ENCODE measurements at regions not wholly inside any gene's neighbourhood (a gene's known extent, or its start where the extent isn't known, plus 50 kb on each side); places are given as distances from the start of the nearest gene placed in this dataset.
"Not testable (repeated sequence)": the region's sequence is repeated elsewhere in the genome, so short reads cannot be mapped to it uniquely, and the experiment has no call there.

DNA sequence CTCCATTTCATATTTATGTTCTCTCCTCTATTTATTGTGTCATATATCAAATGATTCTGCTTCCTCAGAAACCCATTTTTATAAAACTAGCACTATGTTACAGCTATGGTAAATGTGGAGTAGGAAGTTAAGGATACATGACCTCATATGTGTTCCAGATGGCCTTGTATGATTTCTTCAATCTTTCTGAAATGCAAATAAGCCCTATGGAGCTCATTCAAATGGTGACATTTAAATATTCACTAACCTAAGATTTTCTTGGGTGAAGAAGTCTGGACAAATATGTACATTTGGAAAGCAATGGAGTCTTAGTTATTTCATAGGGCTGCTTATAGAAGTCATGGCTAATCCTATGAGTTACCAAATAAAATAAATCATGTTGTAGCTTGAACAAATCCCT is 782.5 kb downstream of the STPG2 start:
- no peak for DNase-seq (ENCODE audit: low read depth in 2 of 2)

DNA sequence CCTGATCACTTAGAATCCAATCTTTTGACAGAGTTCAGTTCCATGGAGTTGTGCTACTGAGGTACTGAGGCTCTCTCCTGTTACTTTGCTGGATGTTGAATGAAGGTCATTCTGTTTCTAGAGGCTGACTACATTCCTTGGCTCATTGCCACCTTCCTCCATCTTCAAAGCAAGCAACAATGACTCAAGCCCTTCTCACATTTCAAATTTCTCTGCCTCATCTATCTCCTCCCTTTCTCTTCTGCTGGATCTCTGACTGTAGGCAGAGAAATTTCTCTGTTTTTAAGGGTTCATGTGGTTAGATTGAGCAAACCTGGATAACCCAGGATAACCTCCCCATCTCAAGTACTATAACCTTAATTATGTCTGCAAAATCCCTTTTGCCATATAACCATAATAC is 775.4 kb downstream of the STPG2 start:
- no peak for DNase-seq (ENCODE audit: low read depth in 2 of 2)

DNA sequence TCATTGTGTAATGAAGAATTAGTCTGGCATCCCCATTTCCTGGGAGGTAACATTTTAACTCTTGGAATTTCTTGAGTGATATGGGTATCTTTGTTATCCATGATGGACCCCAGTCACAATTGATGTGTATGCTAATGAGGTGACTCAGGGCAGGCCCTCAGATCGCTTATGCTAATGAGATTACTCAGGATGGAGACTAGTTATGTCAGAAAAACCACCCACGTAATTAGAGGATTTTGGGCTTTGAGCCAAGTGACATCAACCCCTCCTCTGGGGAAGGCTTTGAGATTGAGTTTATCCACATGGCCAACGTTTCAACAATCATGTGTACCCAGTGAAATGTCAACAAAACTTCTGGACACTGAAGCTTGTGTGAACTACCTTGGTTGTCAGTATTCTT is 772.7 kb downstream of the STPG2 start:
- DNase-seq (ENCODE audit: low read depth in 2 of 2) = no peak

DNA sequence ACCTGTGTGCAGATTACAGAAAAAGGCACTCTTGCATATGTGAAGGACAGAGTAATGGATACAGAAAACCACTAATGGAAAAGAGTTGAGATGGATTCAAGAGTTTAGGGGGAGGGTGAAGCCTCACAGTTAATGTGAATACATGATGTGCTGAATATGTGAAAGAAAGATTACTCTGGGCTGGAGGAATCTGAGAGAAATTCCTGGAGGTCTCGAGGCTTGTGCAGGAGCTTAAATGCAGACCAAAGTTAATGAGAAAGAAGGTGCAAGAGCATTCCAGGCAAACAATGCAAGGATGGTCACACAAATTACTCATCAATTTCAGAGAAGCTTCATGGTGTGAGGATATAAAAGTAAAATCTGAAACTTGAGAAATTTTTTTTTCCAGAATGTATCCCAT is 768.8 kb downstream of the STPG2 start:
- no peak for DNase-seq (ENCODE audit: low read depth in 2 of 2)

DNA sequence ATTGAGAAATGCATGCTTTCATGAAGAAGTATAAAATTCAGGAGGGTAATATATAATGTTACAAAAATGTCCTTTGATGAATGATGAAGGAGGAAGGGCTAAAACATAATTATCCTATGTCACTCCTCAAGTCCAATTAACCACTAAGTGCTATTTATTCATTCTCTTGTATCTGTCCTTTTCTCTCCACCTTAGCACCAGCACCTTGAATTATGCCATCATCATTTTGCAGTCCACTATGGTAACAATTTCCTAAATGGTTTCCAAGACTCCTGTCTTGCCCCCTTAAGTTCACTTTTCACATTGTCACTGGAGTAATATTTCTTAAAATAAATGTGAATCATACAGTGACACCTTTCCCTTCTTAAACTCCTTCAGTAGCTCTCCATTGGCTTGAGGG is 756.3 kb downstream of the STPG2 start:
- no peak for DNase-seq (ENCODE audit: low read depth in 2 of 2)

DNA sequence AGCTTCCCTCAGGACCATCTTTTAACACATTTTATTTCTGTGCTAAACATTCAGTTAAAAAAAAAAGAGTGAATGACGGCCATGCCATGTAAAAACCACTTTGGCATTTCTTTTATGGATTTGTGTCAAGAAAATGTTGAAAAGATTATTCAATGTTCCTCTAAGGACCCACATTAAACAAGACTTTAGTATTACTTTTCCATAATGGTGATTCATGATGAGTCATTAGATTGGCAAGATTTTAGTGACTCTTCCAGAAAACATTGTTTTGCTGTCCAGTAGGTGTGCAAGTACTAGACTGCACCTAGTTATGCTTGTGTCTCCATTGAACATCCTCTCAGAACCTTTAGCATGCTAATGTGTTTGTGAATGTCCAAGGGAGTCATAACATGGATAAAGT is 748.6 kb downstream of the STPG2 start:
- DNase-seq (ENCODE audit: low read depth in 2 of 2) = no peak

DNA sequence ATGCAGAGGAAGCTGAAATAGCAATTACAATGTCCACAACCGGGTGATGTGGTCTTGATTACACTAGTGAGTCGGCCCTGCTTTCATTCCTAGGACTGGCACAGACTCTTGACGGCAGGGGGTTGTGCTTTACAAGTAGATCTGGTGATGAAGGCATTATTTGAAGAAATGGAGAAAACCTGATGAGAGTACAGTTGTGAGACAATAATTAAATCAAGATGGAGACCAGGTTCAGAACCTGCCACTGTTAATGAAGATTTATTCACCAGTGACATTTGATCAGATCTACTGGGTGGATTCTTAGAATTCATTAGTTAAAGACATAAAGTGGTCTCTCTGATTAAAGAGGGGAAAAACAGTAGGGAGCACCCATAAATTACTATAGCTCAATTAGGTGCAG is 747.2 kb downstream of the STPG2 start:
- no peak for DNase-seq (ENCODE audit: low read depth in 2 of 2)

DNA sequence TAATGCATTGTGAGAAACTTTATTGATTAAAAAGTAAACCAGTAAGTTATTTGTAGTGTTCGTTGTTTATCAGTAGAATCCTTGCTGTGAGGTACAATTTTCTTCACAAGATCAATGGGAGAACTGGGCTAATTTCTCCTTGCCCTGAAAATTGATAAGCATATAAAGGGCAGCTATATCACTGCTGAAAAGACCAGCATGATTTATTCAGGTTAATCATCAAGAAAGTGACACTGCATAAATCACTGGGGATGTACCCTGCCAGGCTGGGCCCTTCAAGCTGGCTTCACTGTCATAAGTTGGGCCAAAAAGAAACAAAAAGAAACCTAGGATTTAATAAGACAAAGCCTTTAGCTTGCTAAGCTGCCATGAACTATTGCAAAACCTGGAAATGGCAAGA is 746.7 kb downstream of the STPG2 start:
- no peak for DNase-seq (ENCODE audit: low read depth in 2 of 2)

DNA sequence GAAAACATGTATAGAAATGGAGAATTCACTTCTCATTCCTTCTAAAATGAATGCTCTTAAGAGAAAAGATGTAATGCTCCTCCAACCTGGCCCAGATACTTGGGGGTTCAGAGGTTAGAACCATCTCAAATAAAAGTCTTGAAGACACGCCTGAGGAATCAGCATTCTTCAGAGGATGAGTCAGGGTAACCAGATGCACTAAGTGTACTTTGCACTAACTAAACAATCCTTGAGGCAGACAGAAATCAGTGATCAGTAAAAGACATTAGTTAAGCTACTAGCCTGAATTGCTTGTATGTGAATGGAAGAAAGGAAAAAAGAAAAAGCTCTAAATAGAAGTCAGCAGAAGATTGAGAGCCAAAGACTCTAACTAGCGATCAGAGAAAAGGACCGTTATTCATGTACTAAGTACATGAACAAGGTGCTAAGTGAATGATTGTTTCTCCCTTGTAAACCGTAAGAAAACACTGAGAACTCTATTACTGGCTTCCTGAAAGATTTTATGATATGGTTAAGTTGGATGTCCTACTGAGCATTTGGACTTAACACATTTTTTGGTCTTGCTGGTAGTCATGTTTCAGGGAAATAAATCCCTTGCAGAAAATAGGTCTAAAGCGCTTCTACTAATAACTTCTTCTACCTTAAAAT is 738.3 kb downstream of the STPG2 start:
- no peak for DNase-seq (ENCODE audit: low read depth in 2 of 2)

DNA sequence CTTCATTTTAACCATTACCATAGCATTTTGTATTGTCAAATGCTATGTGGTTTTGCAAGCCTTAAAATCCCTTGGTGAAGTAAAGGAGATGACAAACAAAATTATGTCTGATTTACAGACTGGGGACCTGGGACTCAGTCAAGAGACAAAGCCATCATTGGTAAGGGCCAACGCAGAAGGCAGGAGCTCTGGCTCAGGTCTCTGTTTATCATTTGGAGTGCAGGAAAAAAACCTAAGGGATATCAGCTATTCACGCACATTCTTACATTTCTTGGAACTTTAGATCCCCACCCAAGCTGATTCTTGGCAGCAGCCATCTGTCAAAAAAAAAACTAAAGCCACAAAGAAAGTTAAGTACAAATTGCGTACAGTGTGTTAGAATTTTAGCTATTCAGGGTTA is 731.9 kb downstream of the STPG2 start:
- no peak for DNase-seq (ENCODE audit: low read depth in 2 of 2)

DNA sequence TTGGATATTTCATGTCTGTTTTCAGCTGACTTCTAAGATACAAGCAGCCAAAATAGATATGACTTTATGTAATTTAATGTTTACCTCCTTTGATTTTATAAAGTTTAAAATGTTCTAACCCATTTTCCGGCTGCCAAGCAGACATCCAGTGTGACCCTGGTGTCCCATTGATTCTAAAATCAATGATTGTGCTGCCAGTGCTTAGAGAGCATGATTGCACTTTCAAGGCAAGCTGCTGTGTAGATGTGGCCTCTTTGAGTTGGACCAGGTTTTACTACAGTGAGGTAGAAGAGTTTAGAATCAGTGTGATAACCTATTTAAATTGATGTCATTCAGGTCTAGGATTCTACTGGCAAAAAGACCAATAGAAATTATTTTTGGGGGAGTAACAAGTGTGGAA is 730.9 kb downstream of the STPG2 start:
- no peak for DNase-seq (ENCODE audit: low read depth in 2 of 2)

DNA sequence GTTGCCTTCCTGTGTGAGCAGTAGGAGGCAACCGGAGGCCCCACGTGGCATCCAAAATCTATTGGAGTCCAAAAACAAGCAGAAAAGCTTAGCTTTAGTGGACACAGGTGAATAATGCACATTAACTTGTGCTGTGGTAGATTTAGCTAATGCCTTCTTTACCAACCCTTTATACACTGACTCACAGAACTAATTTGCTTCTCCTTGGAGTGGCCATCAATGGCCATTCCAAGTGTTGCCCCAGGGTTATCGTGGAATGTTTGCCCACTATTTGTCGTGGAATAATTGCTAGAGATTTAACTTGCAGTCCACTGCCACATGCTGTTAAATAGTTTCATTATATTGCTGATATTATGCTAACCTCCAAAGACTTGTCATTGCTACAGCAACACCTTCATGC is 729.1 kb downstream of the STPG2 start:
- no peak for DNase-seq (ENCODE audit: low read depth in 2 of 2)

DNA sequence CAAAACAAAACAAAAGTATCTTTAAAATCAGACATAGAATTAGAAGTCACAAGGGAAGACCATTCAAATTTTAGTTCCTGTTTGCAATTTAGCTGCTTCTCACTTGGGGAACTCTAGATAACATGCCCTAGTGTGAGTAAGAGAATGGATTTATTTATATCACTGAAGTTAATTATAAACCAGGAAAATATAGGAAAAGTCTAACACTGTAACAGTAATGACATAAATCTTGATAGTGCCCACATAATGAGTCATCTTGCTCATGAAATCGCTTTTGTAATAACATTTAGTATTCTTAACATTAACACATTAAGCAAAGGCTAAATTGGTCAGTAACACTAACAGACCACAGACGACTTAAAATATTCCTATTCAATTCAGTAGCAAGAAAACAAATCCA is 710.7 kb downstream of the STPG2 start:
- DNase-seq (ENCODE audit: low read depth in 2 of 2) = no peak

DNA sequence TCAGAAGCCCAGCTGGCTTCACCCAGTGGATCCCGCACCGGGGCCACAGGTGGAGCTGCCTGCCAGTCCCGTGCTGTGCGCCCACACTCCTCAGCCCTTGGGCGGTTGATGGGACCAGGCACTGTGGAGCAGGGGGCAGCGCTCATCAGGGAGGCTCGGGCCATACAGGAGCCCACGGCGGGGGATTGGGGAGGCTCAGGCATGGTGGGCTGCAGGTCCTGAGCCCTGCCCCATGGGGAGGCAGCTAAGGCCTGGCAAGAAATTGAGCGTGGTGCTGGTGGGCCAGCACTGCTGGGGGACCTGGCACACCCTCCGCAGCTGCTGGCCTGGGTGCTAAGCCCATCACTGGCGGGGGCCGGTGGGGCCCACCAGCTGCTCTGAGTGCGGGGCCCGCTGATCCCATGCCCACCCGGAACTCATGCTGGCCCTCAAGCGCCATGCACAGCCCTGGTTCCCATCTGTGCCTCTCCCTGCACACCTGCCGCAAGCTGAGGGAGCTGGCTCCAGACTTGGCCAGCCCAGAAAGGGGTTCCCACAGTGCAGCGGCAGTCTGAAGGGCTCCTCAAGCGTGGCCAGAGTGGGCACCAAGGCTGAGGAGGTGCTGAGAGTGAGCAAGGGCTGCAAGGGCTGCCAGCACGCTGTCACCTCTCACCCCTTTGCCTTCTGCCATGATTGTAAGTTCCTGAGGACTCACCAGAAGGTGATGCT is 705.1 kb downstream of the STPG2 start:
- not testable (repeated sequence) for DNase-seq (ENCODE audit: low read depth in 2 of 2)

DNA sequence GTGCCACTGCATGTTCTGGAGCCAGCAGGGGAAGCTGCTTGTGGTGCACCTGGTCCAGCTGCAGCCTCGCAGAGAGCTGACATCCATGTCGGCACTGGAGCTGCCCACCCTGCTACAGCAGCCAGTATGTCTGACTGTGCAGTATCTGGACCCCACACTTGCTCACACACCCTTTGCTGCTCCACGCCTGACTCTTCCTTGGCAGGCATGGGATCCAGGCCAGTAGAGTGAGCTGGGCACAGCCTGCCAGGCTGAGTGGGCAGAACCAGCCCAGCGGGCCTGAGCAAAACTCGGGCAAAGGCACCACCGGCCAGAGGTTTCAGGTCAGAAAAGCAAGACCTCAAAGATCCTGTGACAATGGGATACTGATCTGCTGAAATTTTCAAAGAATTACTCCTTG is 690.1 kb downstream of the STPG2 start:
- DNase-seq (ENCODE audit: low read depth in 2 of 2) = no peak

DNA sequence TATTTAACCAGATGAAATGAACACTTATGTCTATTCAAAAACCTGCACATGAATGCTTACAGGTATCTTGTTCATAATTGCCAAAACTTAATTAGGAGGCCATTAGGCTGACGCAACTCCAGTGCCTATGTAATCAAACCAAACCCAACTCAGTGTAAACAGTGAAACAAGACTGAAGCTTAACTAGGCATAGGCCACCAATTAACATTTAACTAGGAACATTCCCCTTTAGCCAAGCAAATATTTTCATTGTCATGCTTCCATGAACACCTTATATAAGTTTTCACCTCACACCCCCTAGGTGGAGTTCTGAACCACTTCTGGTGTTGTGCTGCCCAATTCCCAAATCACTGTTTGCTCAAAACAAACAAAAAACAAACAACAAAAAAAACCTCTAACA is 686.0 kb downstream of the STPG2 start:
- DNase-seq (ENCODE audit: low read depth in 2 of 2) = no peak

DNA sequence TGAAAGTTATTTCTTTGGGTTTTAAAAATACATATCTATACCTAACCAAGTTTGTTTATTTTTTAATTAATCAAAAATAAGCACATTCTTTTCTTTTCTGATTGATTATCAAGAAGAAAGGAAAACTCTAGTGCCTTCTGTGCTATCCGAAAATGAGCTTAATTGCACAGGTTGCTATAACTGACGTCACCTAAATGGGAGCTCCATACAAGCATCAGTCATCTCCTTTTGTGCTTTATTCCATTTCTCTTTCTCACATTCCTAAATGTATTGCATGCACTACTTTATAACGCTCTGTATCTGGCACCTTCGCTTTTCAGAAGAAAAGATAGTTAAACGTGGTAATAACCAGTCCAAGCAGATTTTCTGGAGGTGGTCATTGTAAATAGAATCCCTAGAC is 675.0 kb downstream of the STPG2 start:
- no peak for DNase-seq (ENCODE audit: low read depth in 2 of 2)

DNA sequence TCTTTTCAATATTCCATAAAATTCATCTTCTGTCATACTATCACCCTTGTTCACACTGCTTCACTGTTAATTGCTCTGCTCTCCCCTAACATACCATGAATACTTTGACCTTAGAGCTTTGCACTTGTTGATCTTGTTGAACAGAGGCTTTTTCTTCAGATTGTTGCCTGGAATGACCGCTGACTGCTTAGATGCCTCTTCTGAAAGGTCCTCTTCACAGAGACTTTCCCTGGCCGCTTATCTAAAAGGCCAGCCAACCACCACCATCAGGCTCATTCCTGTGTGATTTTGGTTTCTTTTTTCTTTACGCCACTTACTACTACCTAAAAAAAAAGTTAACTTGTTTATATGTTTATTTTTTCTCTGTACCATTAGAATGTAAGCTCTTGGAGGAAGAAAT is 667.7 kb downstream of the STPG2 start:
- no peak for DNase-seq (ENCODE audit: low read depth in 2 of 2)

DNA sequence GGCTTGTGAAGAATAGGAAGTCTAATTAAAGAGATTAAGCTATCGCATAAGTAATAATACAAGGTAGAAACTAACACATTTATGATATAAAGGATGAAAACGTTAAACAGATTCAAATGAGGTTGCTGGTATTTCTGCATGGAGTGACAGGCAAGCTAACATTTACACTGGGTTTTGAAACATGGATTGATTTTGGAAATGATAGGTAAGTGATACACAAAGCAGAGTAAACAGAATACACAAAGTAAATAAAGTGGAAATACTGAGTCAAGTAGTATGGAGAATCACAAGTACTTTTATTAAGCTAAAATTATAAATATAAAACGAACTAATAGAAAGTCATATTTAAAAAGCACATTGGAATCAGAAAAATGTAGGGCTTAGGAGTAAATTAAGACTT is 665.3 kb downstream of the STPG2 start:
- DNase-seq (ENCODE audit: low read depth in 2 of 2) = no peak

DNA sequence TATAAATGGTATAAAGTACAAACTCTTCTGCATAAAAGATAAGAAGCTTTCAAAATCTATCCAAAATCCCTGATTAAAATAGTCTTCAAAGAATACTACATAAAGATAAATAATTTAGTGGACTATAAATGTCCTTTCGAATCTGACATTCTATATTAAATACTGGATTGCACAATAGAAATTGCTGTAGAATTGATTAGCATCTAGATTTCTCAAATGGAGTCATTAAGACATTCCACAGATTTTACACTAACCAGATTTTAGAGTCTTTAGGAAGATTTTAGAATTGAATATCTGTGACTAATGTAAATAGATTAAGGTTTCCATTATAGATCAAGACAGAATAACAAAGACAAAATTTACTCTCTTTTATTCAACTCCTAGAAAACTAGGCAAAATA is 663.9 kb downstream of the STPG2 start:
- no peak for DNase-seq (ENCODE audit: low read depth in 2 of 2)

DNA sequence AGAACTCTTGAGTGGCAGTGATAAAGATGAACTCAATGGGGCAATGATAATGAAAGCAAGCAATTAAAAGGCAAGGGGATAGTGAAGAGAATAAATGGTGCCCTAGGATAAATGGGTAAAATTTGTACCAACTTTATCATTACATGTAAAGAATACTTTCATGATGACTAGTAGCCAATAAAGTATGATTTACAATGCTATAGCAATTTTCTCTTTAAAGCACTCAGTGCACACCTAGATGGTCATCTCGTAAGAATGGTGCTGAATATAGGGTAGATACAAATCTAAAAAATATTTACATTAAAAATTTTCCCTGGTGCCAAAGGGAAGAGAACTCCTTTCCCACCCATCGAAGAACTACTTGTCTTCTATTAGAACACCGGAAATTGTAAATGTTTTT is 651.4 kb downstream of the STPG2 start:
- no peak for DNase-seq (ENCODE audit: low read depth in 2 of 2)

DNA sequence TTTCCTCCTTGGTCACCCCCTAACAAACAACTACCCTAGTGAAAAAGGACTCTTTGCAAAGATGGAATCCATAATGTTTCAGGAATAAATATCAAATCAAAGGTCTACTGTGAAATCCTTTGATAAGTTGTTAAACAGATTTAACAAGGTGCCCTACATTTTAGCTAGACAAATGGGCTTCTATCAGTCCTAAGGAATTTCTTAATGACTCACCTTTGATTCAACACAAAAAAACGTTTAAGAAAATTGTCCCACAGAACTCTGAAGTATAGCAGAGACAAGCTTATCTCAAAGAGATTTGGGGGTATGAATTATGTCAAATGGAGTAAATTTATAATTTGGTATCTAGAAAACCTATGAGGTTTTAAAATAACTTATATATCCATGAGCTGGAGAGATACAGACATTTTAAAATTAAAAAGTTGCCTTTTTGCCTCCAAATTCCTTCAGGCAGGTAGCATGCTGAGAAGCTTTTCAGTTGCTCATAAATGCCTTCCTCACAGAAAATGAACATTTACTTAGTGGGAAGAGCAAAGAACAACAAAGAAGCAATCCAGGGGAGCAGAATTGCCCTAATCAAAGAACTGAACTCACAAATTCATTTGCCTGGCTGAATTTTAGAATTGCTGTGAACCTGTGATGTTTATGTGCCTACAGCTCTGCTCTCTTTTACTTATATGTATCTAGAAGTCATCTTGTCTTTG is 649.3 kb downstream of the STPG2 start:
- no peak for DNase-seq (ENCODE audit: low read depth in 2 of 2)

DNA sequence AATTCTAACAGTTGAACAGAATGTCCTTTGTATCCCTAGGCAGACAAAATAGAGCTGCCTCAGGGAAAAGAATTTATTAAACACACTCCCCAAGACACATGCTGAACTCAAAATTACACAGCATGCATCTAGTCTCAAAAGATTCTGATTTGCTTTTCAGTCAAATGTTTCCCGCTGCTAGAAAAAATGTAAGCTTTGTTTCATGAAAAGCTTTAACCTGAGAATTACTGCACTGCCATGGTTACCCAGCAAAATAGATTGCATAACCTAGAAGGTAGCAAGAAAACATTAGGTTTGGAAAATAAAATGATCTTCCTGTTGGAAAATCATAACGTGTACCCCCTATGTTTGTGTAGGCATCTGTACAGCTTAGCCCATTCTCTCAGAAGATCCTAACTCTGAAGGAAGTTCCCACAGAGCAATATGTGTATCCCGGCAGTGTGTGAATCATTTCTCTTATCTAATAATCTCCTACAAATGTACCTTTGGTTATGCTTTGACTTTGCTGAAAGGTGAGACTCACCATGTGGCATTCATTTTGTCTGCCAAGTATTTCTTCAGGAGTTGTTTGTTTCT is 646.9 kb downstream of the STPG2 start:
- DNase-seq (ENCODE audit: low read depth in 2 of 2) = no peak

Data from dermis microvascular lymphatic vessel endothelial cell (primary cell).